K562 (cell line): ENCODE measurements at regions not wholly inside any gene's neighbourhood (a gene's known extent, or its start where the extent isn't known, plus 50 kb on each side); places are given as distances from the start of the nearest gene placed in this dataset.

Experiments used
- ARID1B ChIP-seq: fragments of 450-650 bp; IDR thresholded peaks from 2 replicates; pipeline ENCODE4 v1.6.1; 2016; ENCODE audit warnings: antibody characterized with exemption, mild to moderate bottlenecking, inconsistent platforms
- ATF3 ChIP-seq, 2 experiments: fragments of 450-650 bp in 1 of 2; sonication (generic) in 1 of 2; formaldehyde crosslinking in 1 of 2; IDR thresholded peaks in 1 of 2; conservative IDR thresholded peaks in 1 of 2; 2 replicates each; pipeline versions ENCODE4 v1.6.1 to v1.8.1; 2016 to 2023; ENCODE audit warnings: mild to moderate bottlenecking in 2 of 2, moderate library complexity in 2 of 2, inconsistent platforms in 1 of 2, missing genetic modification reagents in 1 of 2
- CBX5 ChIP-seq: IDR thresholded peaks from 2 replicates; pipeline ENCODE4 v1.6.1; 2014; ENCODE audit warnings: low read depth, borderline replicate concordance
- ELK1 ChIP-seq: sonication (generic); formaldehyde crosslinking; IDR thresholded peaks from 2 replicates; pipeline ENCODE4 v1.8.1; 2022; ENCODE audit warnings: missing genetic modification reagents
- FOSL1 ChIP-seq: fragments of 200-800 bp; sonication (Bioruptor generic); conservative IDR thresholded peaks from 2 replicates; pipeline ENCODE4 v1.6.1; 2016; ENCODE audit warnings: missing genetic modification characterization, missing compliant biosample characterization
- HSF4 ChIP-seq: fragments of 250-450 bp; sonication (Bioruptor Pico); IDR thresholded peaks from 2 replicates; pipeline ENCODE4 v2.1.2; 2022; ENCODE audit warnings: mild to moderate bottlenecking, moderate library complexity, borderline replicate concordance
- KLF10 ChIP-seq: fragments of 250-450 bp; sonication (Bioruptor Pico); IDR thresholded peaks from 2 replicates; pipeline ENCODE4 v1.6.1; 2021; ENCODE audit warnings: matching md5 sums
- MAFK ChIP-seq: IDR thresholded peaks from 2 replicates; pipeline ENCODE4 v1.6.1; 2011; ENCODE audit warnings: low read length, improper control_type of control experiment
- MIER1 ChIP-seq: fragments of 450-650 bp; IDR thresholded peaks from 2 replicates; pipeline ENCODE4 v1.6.1; 2016; ENCODE audit warnings: antibody characterized with exemption, mild to moderate bottlenecking, low read depth
- NR3C1 ChIP-seq: sonication (generic); formaldehyde crosslinking; IDR thresholded peaks from 2 replicates; pipeline ENCODE4 v1.8.1; 2022; ENCODE audit warnings: missing genetic modification reagents
- PCBP2 ChIP-seq: fragments of 200-400 bp; formaldehyde crosslinking; IDR thresholded peaks from 2 replicates; pipeline ENCODE4 v1.6.1; 2018; ENCODE audit warnings: low read length, low read depth, mild to moderate bottlenecking, moderate library complexity; ENCODE audit not compliant: poor library complexity, severe bottlenecking
- PHTF2 ChIP-seq: fragments of 250-450 bp; sonication (Bioruptor Pico); IDR thresholded peaks from 2 replicates; pipeline ENCODE4 v1.5.0; 2021; ENCODE audit warnings: mild to moderate bottlenecking
- POLR3A ChIP-seq: IDR thresholded peaks from 2 replicates; pipeline ENCODE4 v1.6.1; 2011; ENCODE audit warnings: borderline replicate concordance, mild to moderate bottlenecking, moderate library complexity; ENCODE audit not compliant: insufficient read length, insufficient read depth; ENCODE audit errors: extremely low read depth
- POLR3G ChIP-seq: IDR thresholded peaks from 2 replicates; pipeline ENCODE4 v1.6.1; 2011; ENCODE audit not compliant: insufficient read length, insufficient replicate concordance; ENCODE audit errors: extremely low read depth
- POU5F1 ChIP-seq: fragments of 150-350 bp; IDR thresholded peaks from 2 replicates; pipeline ENCODE4 v1.6.1; 2014; ENCODE audit warnings: borderline replicate concordance, low read length, low read depth, mild to moderate bottlenecking; ENCODE audit not compliant: partially characterized antibody
- PURB ChIP-seq: sonication (generic); formaldehyde crosslinking; IDR thresholded peaks from 2 replicates; pipeline ENCODE4 v1.9.0; 2021; ENCODE audit warnings: low read depth, mild to moderate bottlenecking, missing genetic modification reagents
- RUNX1 ChIP-seq: sonication (generic); IDR thresholded peaks from 2 replicates; pipeline ENCODE4 v1.6.1; 2016; ENCODE audit warnings: antibody characterized with exemption, low read depth
- SNRNP70 ChIP-seq: fragments of 200-400 bp; formaldehyde crosslinking; optimal IDR thresholded peaks from 2 replicates; pipeline ENCODE3; 2017; ENCODE audit warnings: low read depth, low read length
- XRCC5 ChIP-seq: fragments of 200-400 bp; formaldehyde crosslinking; IDR thresholded peaks from 2 replicates; pipeline ENCODE4 v1.6.1; 2017; ENCODE audit warnings: low read depth, mild to moderate bottlenecking, low read length
- YY1 ChIP-seq, 3 experiments: IDR thresholded peaks; 2 replicates each; pipeline ENCODE4 v1.6.1; 2011; ENCODE audit warnings: low read length in 2 of 3, mild to moderate bottlenecking in 2 of 3, moderate library complexity in 2 of 3, borderline replicate concordance in 1 of 3, control low read depth in 1 of 3, low read depth in 1 of 3; ENCODE audit not compliant: insufficient read depth in 3 of 3, insufficient replicate concordance in 2 of 3, control insufficient read depth in 1 of 3, insufficient read length in 1 of 3; ENCODE audit errors: extremely low read depth in 1 of 3
- ZBTB17 ChIP-seq: fragments of 450-650 bp; formaldehyde crosslinking; IDR thresholded peaks from 2 replicates; pipeline ENCODE4 v1.4.0; 2020; ENCODE audit warnings: mild to moderate bottlenecking
- ZNF217 ChIP-seq: sonication (generic); formaldehyde crosslinking; IDR thresholded peaks from 2 replicates; pipeline ENCODE4 v1.8.0; 2022; ENCODE audit warnings: mild to moderate bottlenecking, missing genetic modification reagents
- ZNF23 ChIP-seq: fragments of 250-450 bp; sonication (Bioruptor Pico); IDR thresholded peaks from 2 replicates; pipeline ENCODE4 v1.4.0; 2020; ENCODE audit warnings: mild to moderate bottlenecking
- ZNF24 ChIP-seq: fragments of 450-650 bp; IDR thresholded peaks from 2 replicates; pipeline ENCODE4 v1.6.1; 2016
- ZNF311 ChIP-seq: fragments of 250-450 bp; sonication (Bioruptor Pico); IDR thresholded peaks from 2 replicates; pipeline ENCODE4 v1.4.0; 2020; ENCODE audit warnings: mild to moderate bottlenecking, moderate library complexity
- TF ChIP-seq, protein P1 (sequence below): sonication (generic); formaldehyde crosslinking; IDR thresholded peaks from 2 replicates; pipeline ENCODE4 v1.8.1; 2023; ENCODE audit warnings: mild to moderate bottlenecking, missing genetic modification reagents, moderate library complexity

DNA sequence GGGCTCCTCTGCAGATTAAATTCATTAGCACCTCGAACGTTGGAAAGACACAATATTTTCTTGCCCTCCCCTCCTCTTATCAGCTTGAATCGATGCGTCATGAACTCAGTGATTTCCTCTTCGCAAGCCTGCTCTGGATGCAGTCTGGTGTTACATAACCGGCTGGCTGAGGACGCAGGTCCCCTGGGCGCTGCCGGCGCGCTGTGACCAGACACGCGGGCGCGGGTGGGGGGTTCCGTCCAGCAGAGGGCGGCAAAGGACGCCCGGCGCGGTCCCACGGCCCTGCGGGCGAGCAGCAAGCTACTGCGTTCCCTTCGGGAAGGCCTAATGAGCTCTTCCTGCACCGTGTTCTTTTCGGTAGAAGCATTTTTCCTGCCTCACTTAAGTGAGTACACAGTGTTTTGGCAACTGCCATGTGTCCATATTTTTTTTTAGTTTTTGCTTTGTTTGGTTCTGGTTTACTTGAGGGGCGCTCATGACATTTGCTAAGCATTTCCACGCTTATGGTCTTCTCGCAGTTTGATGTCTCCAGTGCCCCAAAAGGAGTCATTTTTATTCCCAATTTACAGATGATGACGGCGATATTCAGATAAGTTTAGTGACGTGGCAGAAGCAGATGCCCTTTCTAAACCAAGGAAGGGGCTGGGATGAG, 112.2 kb upstream of the MBNL2 start (continued):
- TF ChIP-seq YY1 (IDR thresholded peaks at IDR 0.05; ENCODE audit: borderline replicate concordance in 1 of 3, control insufficient read depth in 1 of 3, extremely low read depth in 1 of 3, insufficient read depth in 3 of 3, insufficient read length in 1 of 3, insufficient replicate concordance in 2 of 3, low read depth in 1 of 3, low read length in 2 of 3) (peak in 1 of 3 experiments; percentile 30), ZNF24 (no peak), MAFK (no peak), POU5F1 (no peak), XRCC5 (peak; percentile 52; the same call in 1 of the 2 replicates), KLF10 (no peak), ZNF217 (CRISPR knock-in tag) (no peak), ZNF311 (no peak), PHTF2 (no peak), POLR3G (no peak), SNRNP70 (no peak), ZBTB17 (CRISPR knock-in tag) (no peak), RUNX1 (no peak), MIER1 (no peak), FOSL1 (tag) (peak; percentile 78), ATF3 (IDR thresholded peaks at IDR 0.05) (peak; percentile 66), ATF3 (CRISPR knock-in tag; conservative IDR thresholded peaks at IDR 0.05) (0 out of 2 replicates have a peak, but pooled peaks have one; percentile 58), NR3C1 (CRISPR knock-in tag) (no peak), POLR3A (no peak), ELK1 (no peak), HSF4 (no peak), ARID1B (peak; percentile 13; the same call in 1 of the 2 replicates), PCBP2 (no peak), ZNF23 (CRISPR knock-in tag) (no peak), CBX5 (no peak), PURB (CRISPR knock-in tag) (no peak)
- TF ChIP-seq, protein P1, sequence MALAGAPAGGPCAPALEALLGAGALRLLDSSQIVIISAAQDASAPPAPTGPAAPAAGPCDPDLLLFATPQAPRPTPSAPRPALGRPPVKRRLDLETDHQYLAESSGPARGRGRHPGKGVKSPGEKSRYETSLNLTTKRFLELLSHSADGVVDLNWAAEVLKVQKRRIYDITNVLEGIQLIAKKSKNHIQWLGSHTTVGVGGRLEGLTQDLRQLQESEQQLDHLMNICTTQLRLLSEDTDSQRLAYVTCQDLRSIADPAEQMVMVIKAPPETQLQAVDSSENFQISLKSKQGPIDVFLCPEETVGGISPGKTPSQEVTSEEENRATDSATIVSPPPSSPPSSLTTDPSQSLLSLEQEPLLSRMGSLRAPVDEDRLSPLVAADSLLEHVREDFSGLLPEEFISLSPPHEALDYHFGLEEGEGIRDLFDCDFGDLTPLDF (CRISPR knock-in tag), result no peak
